ENCODE measurements at regions not wholly inside any gene's neighbourhood (a gene's known extent, or its start where the extent isn't known, plus 50 kb on each side); places are given as distances from the start of the nearest gene placed in this dataset.
"Not testable (repeated sequence)": the region's sequence is repeated elsewhere in the genome, so short reads cannot be mapped to it uniquely, and the experiment has no call there.

GRCh38 chr13:65273811-65274420, 1956.2 kb downstream of the PCDH9 start:
- not testable (repeated sequence) for DNase-seq

GRCh38 chr13:65268009-65268408, 1962.1 kb downstream of the PCDH9 start:
- no peak for DNase-seq

- no peak for DNase-seq
These were observed 1964.1 kb downstream of the PCDH9 start for GRCh38 chr13:65265988-65266387.

GRCh38 chr13:65264066-65264465, 1966.1 kb downstream of the PCDH9 start:
- DNase-seq = no peak

- DNase-seq = no peak
These were observed 1968.9 kb downstream of the PCDH9 start for GRCh38 chr13:65260946-65261891.

- DNase-seq = no peak
These were observed 1989.4 kb downstream of the PCDH9 start for GRCh38 chr13:65240773-65241172.

- DNase-seq = no peak
These were observed 1993.2 kb downstream of the PCDH9 start for GRCh38 chr13:65236841-65237418.

- DNase-seq = no peak
These were observed 2012.6 kb downstream of the PCDH9 start for GRCh38 chr13:65217471-65217995.

GRCh38 chr13:65202845-65203244, 2027.3 kb downstream of the PCDH9 start:
- DNase-seq = not testable (repeated sequence)

- DNase-seq = no peak
These were observed 2041.4 kb downstream of the PCDH9 start for GRCh38 chr13:65188721-65189120.

- no peak for DNase-seq
These were observed 2062.1 kb downstream of the PCDH9 start for GRCh38 chr13:65168026-65168425.

- no peak for DNase-seq
These were observed 2063.5 kb downstream of the PCDH9 start for GRCh38 chr13:65166675-65167074.

GRCh38 chr13:65159803-65160202, 2070.3 kb downstream of the PCDH9 start:
- no peak for DNase-seq

- DNase-seq = no peak
These were observed 2074.3 kb downstream of the PCDH9 start for GRCh38 chr13:65155861-65156260.

GRCh38 chr13:65154661-65155447, 2075.3 kb downstream of the PCDH9 start:
- DNase-seq = no peak

GRCh38 chr13:65149687-65150086, 2080.4 kb downstream of the PCDH9 start:
- DNase-seq = no peak

- DNase-seq = no peak
These were observed 2086.2 kb downstream of the PCDH9 start for GRCh38 chr13:65143920-65144319.

- DNase-seq = no peak
These were observed 2097.0 kb downstream of the PCDH9 start for GRCh38 chr13:65133094-65133493.

GRCh38 chr13:65125236-65125635, 2104.9 kb downstream of the PCDH9 start:
- DNase-seq = no peak

GRCh38 chr13:65112531-65112941, 2117.6 kb downstream of the PCDH9 start:
- DNase-seq = no peak

- no peak for DNase-seq
These were observed 2118.0 kb downstream of the PCDH9 start for GRCh38 chr13:65112123-65112522.

- DNase-seq = no peak
These were observed 2118.9 kb downstream of the PCDH9 start for GRCh38 chr13:65111223-65111622.

- DNase-seq = not testable (repeated sequence)
These were observed 2125.7 kb downstream of the PCDH9 start for GRCh38 chr13:65104436-65104835.
